SK-N-SH treated with all-trans-retinoic acid at 6 μM for 48 hours (cell line): ENCODE measurements at regions not wholly inside any gene's neighbourhood (a gene's known extent, or its start where the extent isn't known, plus 50 kb on each side); places are given as distances from the start of the nearest gene placed in this dataset.

Experiments
- ARNTL ChIP-seq: fragments of 450-650 bp; formaldehyde crosslinking; IDR thresholded peaks from 2 replicates; pipeline ENCODE4 v1.5.0; 2020; ENCODE audit warnings: low read depth, mild to moderate bottlenecking, moderate library complexity, borderline replicate concordance
- BACH2 ChIP-seq: fragments of 250-450 bp; sonication (Bioruptor Pico); IDR thresholded peaks from 2 replicates; pipeline ENCODE4 v1.9.0; 2021; ENCODE audit warnings: mild to moderate bottlenecking, borderline replicate concordance
- ESRRG ChIP-seq: fragments of 250-450 bp; sonication (Bioruptor Pico); IDR thresholded peaks from 2 replicates; pipeline ENCODE4 v1.6.1; 2021; ENCODE audit warnings: mild to moderate bottlenecking
- ISL1 ChIP-seq: fragments of 250-450 bp; sonication (Bioruptor Pico); IDR thresholded peaks from 2 replicates; pipeline ENCODE4 v2.1.2; 2022; ENCODE audit warnings: mild to moderate bottlenecking, moderate library complexity
- RARB ChIP-seq: fragments of 250-450 bp; sonication (Bioruptor Pico); IDR thresholded peaks from 2 replicates; pipeline ENCODE4 v1.8.0; 2021; ENCODE audit warnings: mild to moderate bottlenecking, moderate library complexity
- SNAI2 ChIP-seq: fragments of 250-450 bp; sonication (Bioruptor Pico); IDR thresholded peaks from 2 replicates; pipeline ENCODE4 v1.5.0; 2020; ENCODE audit warnings: mild to moderate bottlenecking, moderate library complexity
- TOX ChIP-seq: fragments of 250-450 bp; sonication (Bioruptor Pico); IDR thresholded peaks from 2 replicates; pipeline ENCODE4 v1.8.0; 2021; ENCODE audit warnings: mild to moderate bottlenecking, moderate library complexity, borderline replicate concordance
- ZFP3 ChIP-seq: fragments of 250-450 bp; sonication (Bioruptor Pico); IDR thresholded peaks from 2 replicates; pipeline ENCODE4 v1.5.0; 2020; ENCODE audit warnings: mild to moderate bottlenecking, moderate library complexity
- ZFP30 ChIP-seq: fragments of 450-650 bp; formaldehyde crosslinking; IDR thresholded peaks from 2 replicates; pipeline ENCODE4 v1.5.0; 2022; ENCODE audit warnings: mild to moderate bottlenecking, moderate library complexity
- TF ChIP-seq, protein P1 (sequence below): fragments of 250-450 bp; sonication (Bioruptor Pico); IDR thresholded peaks from 2 replicates; pipeline ENCODE4 v1.5.1; 2020; ENCODE audit warnings: low read depth, mild to moderate bottlenecking, moderate library complexity
- TF ChIP-seq, protein P2 (sequence below): fragments of 250-450 bp; sonication (Bioruptor Pico); IDR thresholded peaks from 2 replicates; pipeline ENCODE4 v1.5.0; 2020; ENCODE audit warnings: mild to moderate bottlenecking, moderate library complexity
- TF ChIP-seq, protein P3 (sequence below): fragments of 250-450 bp; sonication (Bioruptor Pico); IDR thresholded peaks from 2 replicates; pipeline ENCODE4 v1.5.1; 2021; ENCODE audit warnings: mild to moderate bottlenecking, moderate library complexity

DNA sequence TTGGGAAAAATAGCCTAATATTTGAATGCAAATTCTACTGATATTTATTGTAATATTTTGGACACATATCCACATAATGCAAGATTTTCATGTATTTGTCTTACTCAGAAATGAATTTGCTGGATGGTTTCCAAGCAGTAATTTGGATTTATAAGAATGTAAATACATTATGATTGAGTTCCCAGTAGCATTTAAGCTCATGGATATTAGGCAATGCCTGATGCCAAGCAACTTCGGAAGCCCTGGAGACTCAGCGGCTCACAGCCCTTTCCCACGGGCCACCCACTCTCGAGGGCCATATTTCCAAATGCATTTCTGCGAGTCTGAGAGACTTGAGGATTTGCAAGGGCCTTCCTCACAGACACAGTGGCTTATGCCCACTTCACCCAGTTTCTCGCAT, 62.1 kb upstream of the MYOCD start:
- no peak for TF ChIP-seq SNAI2 (CRISPR knock-in tag)
- no peak for TF ChIP-seq RARB (CRISPR knock-in tag)
- no peak for TF ChIP-seq ESRRG (CRISPR knock-in tag)
- no peak for TF ChIP-seq TOX (CRISPR knock-in tag)
- TF ChIP-seq ZFP30 (CRISPR knock-in tag), result no peak
- no peak for TF ChIP-seq ARNTL (CRISPR knock-in tag)
- TF ChIP-seq, protein P1, sequence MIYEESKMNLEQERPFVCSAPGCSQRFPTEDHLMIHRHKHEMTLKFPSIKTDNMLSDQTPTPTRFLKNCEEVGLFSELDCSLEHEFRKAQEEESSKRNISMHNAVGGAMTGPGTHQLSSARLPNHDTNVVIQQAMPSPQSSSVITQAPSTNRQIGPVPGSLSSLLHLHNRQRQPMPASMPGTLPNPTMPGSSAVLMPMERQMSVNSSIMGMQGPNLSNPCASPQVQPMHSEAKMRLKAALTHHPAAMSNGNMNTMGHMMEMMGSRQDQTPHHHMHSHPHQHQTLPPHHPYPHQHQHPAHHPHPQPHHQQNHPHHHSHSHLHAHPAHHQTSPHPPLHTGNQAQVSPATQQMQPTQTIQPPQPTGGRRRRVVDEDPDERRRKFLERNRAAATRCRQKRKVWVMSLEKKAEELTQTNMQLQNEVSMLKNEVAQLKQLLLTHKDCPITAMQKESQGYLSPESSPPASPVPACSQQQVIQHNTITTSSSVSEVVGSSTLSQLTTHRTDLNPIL (CRISPR knock-in tag), result no peak
- no peak for TF ChIP-seq ISL1 (CRISPR knock-in tag)
- TF ChIP-seq, protein P2, sequence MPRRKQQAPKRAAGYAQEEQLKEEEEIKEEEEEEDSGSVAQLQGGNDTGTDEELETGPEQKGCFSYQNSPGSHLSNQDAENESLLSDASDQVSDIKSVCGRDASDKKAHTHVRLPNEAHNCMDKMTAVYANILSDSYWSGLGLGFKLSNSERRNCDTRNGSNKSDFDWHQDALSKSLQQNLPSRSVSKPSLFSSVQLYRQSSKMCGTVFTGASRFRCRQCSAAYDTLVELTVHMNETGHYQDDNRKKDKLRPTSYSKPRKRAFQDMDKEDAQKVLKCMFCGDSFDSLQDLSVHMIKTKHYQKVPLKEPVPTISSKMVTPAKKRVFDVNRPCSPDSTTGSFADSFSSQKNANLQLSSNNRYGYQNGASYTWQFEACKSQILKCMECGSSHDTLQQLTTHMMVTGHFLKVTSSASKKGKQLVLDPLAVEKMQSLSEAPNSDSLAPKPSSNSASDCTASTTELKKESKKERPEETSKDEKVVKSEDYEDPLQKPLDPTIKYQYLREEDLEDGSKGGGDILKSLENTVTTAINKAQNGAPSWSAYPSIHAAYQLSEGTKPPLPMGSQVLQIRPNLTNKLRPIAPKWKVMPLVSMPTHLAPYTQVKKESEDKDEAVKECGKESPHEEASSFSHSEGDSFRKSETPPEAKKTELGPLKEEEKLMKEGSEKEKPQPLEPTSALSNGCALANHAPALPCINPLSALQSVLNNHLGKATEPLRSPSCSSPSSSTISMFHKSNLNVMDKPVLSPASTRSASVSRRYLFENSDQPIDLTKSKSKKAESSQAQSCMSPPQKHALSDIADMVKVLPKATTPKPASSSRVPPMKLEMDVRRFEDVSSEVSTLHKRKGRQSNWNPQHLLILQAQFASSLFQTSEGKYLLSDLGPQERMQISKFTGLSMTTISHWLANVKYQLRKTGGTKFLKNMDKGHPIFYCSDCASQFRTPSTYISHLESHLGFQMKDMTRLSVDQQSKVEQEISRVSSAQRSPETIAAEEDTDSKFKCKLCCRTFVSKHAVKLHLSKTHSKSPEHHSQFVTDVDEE, result no peak
- TF ChIP-seq, protein P3, sequence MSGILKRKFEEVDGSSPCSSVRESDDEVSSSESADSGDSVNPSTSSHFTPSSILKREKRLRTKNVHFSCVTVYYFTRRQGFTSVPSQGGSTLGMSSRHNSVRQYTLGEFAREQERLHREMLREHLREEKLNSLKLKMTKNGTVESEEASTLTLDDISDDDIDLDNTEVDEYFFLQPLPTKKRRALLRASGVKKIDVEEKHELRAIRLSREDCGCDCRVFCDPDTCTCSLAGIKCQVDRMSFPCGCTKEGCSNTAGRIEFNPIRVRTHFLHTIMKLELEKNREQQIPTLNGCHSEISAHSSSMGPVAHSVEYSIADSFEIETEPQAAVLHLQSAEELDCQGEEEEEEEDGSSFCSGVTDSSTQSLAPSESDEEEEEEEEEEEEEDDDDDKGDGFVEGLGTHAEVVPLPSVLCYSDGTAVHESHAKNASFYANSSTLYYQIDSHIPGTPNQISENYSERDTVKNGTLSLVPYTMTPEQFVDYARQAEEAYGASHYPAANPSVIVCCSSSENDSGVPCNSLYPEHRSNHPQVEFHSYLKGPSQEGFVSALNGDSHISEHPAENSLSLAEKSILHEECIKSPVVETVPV (CRISPR knock-in tag), result no peak
- no peak for TF ChIP-seq ZFP3 (CRISPR knock-in tag)
- no peak for TF ChIP-seq BACH2 (CRISPR knock-in tag)
